ENCODE measurements at regions not wholly inside any gene's neighbourhood (a gene's known extent, or its start where the extent isn't known, plus 50 kb on each side); places are given as distances from the start of the nearest gene placed in this dataset.
A peak's percentile ranks its signal among the peaks of the same experiment; 100 is the strongest.

DNA sequence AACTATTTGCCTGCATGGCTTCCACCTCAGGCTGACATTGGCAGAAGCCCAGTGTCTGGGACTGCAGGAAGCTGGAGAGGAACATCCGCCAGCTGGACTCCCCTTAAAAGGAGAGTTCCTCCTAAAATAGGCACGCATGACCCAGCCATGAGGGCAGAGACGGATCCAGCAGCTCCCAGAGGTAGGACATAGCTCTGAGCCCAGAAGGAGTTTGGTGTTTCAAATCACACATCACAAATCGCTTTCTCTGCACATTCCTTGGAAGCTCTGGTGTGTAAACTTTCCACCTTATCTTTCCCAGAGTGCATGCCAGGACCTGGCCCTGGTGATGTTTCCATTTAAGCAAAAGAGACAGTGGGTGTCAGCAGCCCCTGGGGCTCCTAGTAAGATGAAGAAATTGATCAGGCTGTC lies 231.1 kb upstream of the CDH5 start:
- DNase-seq = no peak

DNA sequence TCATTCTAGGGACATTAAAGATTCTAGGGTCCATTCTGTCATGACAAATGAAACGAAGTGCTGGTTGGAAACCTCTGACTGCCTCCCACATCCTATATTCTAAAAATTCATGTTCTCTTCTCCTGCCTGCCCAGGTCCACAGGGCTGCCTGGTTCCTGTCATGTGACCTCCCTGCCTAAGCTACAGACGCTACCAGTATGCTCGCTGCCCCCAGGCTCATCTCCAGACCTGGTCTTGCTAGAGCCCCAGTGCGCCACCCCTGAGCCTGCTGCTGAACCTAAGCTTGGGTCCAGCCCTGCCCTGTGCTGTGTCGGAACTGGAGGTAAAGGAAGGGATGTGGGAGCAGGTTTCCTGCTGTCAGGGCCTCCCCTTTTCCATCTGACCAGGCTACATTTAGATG lies 231.6 kb upstream of the CDH5 start:
- DNase-seq = no peak

DNA sequence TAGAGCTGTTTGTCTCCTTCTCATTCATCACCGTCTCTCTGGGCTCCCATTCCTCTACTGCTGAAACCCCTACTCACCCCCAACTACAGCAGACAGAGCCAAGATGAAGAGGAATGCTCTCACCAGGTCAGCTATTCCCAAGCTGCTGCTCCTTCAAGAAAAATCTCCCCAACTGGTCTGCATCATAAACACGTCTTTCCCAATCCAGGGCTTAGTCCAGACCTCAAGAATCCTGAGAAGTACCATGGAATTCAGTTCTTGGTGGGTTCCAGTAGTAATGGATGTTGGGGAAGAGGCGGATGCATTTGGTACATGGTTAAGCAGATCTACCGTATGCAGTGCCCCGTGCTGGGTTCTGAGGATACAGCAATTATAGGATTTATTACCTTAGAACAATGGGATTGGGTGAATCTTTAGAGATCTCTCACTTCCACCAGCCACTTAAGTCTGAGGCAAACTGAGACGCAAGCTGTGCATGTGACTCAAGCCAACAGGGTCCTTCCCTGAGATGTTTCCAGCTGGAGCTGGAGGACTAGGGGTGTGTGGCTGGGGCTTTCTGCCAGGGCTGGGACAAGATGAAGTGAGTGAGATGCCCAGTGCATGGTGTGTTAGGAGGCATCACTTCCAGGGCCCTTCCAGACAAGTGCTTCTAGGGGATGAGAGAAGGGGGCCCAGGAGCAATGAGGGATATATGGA lies 232.7 kb upstream of the CDH5 start:
- DNase-seq = peak; percentile 55 to 84

DNA sequence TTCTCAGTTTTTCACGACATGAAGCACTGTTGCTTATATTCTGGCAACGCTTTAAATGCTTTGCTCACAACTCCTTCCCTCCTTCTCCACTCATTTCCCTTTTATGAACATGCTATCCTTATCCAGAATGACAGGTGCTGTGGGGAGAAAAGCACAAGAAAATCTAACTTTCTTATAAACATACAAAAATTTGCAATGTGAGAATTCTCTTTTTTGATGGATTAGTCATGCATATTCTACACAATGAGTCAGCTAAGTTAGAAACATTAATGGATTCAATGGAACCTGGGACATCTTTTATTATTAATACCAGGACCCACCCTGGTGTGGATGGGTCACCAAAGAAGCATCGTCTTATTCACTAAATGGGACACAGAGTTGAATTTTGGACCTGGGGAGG lies 234.6 kb upstream of the CDH5 start:
- DNase-seq = no peak

DNA sequence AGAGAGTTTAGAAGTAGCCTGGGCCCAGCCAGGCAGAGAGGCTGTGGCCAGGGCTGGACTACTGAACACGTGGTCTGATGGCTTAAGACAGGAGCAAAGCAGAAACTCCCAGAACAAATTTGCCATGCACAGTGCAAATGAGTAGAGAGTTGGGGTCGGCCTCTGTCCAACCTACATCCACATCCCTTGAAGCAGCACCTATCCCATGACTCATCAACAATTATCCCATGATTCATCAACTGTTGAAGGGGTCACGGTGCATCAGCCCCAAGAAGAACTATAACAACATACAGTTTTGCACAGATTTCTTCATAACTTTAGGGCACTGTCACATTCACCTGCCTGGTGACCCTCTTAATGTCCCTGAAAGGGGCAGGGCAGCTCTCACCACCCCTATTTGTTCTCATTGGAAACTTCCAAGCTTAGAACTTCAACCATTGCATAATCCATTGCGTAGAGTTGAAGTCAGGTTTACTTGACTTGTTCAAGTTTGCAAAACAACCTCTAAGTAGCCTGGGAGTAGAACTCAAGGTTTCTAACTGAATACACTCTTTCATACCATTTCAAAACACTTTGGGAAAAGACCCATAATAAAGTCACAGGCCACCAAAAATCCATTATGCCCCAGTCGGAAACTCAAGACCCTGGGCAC lies 235.2 kb upstream of the CDH5 start:
- no peak for DNase-seq

DNA sequence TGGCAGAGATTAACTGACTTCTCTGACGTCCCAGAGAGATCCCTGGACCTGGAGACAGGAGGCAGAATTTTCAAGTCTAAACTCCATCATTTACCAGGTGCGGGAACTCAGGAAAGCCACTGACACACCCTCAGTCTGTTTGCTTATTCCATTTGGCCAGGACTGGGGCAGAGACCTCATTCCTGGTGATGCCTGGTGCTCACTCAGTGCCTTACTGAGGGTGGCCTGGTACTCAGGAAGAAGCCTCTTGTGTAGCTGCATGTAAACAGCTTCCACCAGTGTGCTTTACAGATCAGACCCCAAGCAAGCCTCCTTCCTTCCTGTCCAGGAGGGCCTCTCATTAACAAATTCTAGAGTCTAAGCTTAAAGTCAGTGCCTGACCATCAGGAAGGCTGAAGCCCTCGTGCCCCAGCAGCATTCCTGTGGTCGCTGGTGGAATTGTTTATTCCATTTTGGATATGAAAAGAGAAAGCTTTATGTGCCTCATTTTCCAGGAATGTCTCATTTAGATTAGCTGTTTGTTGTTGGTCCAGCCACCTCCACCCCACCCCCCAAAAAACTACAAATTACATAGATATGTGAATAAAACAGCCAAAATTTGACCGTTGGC lies 236.1 kb upstream of the CDH5 start:
- DNase-seq = no peak

DNA sequence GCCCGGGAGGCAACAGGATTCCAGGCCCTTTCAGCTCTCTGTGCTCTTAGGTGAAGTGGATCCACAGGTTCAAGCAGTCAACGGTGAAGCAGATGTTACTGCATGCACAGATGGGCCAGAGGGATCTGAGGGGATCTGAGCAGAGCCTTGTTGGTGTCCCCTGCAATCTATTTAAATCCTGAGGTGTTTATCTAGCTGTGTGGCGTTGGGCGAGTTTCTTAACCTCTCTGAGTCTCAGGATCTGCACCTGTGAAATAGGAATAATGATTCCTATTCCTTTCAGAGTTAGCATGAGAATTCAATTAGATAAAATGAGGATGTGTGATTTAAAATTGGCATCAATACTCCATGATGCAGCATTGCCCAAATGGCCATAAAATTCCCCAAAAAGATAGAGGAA lies 237.3 kb upstream of the CDH5 start:
- DNase-seq = peak; percentile 55 to 76

DNA sequence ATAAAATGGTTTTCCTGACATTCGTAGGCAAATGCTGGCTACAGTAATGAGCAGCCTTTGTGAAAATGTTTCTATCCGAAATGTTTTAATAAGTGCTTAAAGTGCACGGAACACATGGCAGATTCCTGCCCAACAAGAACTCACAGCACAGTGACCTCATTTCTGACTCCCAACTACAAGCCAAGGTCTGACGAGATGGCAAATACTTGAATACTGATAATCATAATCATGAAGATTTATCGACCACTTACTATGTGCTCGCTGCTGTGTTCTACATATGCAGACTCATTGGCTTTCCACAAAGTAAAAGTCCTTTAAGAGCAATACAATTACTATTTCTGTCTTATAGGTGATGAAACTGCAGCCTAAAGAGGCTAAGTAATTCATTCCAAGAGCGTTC lies 238.1 kb upstream of the CDH5 start:
- DNase-seq = no peak

DNA sequence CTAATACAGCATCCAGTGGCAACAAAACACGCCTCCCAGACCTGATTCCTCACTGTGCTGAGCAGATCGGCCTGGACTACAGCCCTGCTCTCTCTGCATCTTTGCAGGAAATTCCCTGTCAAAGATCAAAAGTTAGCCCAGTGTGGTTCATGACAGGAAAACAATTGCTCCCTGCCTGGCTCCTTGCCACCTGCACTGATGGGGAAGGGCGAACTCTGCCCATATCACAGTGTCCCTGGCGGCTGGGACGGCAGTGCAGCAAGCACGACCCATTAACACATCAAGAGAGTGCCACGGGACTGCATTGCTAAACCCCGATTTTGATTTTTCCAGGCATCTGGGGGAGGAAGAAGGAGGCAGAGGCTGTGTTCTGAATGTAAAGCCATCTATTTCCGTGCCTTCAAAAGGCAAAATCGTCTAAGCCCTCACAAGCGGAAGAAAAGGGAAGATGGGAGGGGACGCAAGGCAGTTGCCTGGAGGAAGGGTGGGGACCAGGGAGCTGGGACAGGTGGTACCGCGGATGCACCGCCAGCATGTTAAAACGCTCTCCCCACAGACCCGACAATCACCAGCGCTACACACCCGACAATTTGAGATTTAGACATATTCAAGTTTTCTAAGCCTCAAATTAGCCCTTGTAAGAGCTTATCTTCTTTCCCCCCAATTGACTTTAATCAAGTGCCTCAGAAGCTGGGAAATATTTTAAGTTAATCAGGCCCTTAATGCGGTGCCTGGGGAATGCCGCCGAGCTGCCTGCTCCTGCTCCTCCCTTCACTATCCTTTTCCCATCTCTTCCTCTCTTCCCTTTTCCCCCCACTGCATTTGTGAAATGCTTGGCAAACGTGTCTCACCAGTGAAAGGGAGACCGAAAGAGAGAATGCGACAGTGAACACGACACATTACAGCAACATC lies 238.8 kb upstream of the CDH5 start:
- peak; percentile 83 to 94 for DNase-seq

DNA sequence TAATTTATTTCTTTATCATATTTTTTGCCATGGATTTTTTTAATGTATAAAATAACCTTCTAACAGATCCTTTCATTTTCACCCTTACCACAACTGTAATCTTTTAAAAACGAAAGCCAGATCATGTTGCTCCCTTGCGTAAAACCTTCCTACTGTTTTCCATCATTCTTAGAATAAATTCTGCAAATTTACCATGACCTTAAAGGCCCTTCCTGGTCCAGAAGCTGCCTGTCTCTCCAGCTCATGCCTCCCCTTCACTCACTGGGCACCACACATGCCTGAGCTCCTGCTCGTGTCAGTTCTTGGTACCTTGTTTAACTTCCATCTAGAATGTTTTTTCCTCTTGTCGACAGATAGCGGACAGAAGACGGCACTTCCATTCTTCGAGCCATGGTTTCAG lies 245.0 kb upstream of the CDH5 start:
- no peak for DNase-seq

DNA sequence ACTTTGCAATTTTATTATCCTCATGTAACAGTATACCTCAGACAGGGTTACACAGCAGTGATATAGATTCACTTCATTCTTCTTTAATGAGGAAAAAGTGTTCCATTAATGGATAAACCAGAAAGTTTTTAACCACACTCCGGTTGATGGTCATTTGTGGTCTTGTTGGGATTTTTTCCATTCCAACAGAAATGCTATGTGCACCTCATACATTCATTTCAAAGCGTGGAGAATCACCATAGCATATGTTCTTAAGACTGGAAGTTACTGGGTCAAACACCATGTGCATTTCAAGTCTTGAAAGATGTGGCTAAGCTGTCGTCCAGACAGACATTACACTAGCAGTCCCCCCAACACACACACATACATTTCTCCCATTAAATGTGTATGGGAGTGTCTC lies 245.8 kb upstream of the CDH5 start:
- DNase-seq = no peak

DNA sequence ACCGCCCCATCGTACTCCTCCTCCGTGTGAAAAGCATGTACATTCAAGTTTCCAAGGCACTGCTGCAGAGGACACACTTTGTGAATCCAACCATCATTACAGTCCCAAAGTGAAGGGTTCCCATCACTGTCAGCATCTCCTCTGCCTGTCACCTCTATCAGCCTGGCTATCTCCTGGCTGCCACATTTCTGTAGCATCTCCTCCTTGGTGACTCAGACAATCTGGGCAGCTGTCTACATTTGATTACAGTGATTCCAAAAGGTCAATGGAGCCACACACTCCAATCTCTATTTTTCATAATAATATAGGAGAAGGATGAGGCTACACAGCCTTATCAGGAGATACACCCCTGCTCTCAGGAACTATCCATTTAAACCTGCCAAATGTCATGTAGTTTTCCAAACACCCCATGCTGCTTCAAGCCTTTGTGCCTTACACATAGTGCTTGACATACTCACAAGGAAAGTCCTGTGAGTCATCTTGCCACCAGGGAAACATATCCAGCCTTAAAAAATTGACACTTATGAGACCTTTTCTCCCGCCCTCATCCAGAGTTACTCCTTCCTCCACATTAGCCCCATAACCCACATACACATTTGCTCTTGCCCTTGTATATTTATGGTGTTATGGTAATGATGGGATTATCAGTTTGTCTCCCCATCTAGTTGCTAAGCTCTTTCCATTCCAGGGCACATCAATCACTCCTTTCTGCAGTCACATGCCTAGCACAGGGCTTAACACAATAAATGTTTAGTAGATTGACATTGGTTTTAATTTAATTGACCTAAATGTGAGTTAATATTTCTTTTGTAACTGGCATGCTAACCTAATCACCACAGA lies 250.1 kb upstream of the CDH5 start:
- no peak for DNase-seq

DNA sequence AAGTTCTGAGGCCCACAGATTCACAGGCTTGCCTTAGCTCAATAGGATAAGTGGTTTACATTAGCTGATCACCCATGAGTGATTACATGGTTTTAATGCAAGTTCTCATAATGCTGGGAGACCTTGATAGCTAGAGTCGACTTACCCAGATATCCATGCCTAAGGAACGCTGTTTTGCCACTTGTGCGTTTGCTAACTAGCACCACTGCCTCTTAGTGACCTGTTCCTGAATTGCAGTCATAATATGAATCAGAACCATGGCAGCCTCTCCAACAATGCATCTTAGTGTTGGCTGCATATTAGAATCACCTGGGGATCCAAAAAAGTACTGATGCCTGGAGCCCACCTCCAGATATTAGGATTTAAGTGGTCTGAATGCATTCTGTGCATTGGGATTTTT lies 251.1 kb upstream of the CDH5 start:
- no peak for DNase-seq

DNA sequence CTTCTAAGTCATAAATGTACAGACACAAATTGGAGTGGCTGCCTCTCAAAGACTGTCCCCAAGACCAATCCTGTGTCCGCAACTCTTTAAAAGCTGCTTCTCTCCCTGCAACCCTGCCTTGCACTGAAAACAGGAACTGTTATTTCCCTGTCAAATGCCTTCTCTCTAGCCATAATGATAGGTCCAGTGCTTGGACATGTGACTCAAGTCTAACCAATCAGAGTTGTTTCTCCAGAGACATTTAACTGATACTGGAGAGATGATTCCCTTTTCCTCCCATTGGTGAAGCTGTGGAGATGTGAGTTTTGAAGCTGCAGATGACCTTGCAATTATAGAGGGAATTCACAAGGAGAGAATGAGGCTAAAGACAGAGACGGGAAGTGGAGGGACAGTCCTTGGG lies 253.3 kb upstream of the CDH5 start:
- no peak for DNase-seq

DNA sequence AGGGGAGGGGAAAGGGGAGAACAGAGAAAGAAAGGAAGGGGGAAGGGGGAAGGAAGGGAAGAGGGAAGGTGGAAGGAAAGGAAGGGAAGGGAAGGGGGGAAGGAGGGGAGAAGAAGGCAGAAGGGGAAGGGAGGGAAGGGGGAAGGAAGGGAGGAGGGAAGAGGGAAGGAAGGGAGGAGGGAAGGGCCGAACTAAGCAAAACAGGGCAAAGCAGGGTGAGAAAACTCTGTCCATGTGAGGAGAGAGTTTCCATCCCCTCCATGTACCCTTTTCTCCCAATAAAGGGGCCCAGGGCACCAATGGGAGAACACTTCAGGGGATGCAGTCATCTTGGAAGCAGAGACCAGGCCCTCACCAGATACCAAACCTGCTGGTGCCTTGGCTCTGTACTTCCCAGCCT lies 256.8 kb upstream of the CDH5 start:
- DNase-seq = no peak

DNA sequence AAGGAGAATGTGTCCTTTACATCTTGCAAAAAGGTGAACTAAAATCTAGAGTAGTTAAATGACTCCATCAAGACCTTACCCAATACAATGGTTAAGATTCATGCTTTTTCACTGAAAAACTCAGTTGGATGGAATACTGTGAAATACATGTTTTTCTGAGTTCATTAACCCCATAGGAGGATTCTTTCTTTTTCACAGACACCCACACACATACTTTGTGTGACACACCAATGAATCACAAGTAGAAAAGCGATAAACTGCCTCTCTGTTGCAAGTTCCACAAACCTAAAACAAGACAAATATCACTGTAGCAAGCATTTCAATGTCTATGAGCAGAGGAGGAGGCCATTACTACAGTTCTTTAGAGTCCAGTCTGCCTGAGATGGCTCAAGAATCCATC lies 258.8 kb upstream of the CDH5 start:
- DNase-seq = no peak

DNA sequence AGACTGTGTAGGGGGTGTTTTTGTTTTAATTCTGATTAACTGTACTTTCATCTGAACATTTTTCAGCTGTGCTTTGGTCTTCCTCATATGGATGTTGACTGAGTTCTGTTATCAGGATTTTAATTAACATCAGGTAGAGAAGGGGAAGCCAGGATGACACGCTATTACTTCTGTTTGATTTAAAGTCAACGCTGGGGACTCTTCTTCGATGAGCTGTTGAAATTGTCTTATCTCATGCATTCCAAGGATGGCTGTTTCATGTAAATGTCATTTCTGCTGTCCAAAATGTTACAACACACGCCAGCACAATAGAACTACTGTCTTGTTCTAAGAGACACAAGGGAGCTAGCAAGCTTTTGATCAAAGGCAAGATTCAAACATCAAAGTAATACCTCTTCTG lies 263.3 kb upstream of the CDH5 start:
- no peak for DNase-seq

DNA sequence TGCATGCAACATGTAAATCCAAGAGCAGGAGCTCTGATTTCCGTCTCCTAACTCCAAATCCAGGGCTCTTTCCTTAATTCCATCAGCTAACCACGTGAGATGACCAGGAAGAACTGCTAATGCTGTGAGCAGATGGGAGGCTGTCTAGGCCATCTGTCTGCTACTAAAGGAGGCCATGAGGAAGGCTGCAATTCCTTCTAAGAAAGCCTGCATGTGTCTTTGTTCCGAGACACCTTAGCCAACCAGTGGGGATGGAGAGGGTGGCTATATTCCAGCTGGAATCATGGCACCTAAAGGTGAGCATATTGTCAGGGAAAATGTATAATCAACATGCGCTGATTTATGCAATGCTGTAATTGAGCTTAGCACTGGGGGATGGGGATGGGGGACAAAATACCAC lies 267.2 kb upstream of the CDH5 start:
- DNase-seq = peak; percentile 96 to 99

DNA sequence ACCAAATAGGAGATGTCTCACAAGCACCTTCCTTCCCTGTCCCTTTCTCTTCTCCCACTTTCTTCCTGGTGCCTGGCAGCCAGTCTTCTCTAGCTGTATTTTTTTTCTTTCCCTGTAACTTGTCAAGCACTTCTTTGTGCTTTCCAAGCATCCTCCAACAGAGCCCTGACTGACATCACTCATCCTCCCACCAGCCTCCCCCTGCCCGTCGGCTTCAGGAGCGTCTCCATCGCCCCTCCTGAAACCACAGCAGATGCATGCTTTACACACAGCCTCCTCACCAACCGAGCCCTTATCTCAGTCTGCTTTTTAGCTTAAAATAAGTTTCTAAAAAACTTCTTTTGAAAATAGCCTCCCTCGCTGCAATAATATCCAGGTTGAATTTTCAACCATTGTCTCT lies 268.7 kb upstream of the CDH5 start:
- no peak for DNase-seq

DNA sequence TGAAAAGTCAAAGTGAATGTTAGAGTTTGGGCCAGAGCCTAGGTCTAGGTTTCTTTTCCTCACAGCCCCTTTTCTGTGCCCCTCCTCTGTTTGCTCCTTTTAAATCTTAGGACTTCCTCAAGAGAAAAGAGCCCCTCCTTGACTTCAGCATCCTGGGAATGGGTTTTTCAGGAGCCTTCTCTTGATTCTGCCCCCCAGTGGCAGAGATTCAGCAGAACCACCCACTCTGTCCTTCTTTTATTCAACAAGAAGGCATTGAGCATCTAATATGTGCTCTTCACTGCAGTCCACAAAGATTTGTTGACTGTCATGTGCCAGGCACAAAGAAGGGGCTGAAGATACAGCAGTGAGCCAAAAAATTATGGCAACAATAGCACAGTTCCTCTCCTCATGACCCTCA lies 270.8 kb upstream of the CDH5 start:
- no peak for DNase-seq

DNA sequence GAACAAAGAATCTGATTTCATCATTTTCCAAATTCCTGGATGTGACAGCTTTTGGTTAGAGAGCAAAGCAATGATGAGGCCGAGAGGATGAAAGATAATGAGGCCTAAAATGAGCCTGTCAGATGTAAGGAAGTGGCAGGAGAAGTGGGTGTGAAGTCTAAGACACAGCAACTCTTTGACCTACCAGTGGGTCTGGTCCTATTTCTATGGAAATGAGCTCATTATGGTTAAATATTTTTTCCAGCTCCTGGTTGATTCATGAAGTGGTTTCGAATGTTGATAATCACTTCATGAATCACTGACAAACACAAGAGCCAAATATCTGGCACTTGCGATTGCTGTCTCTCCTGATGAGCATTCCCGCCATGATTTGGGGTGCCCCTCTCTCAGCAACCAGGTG lies 273.3 kb upstream of the CDH5 start:
- no peak for DNase-seq

DNA sequence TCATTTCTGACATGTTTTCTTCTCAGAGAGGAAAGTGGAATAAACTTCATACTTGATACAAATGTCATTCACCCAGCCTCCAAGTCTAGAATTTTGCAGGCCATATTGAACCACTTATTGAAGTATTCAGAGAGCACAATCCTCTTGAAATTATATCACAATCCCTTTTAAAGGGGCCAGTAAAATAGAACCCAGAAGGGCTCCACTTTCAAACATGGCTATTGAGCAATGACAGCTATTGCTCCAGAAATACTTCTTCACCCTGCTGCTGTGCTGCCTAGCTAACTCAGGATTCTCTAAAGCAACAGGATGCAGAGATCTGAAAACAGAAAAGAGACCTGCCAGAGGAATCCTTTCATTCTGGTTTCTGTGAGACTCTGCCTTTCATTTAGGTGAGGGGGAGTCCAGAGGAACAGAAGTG lies 275.0 kb upstream of the CDH5 start:
- peak in 1 of 2 experiments; percentile 49 for DNase-seq

DNA sequence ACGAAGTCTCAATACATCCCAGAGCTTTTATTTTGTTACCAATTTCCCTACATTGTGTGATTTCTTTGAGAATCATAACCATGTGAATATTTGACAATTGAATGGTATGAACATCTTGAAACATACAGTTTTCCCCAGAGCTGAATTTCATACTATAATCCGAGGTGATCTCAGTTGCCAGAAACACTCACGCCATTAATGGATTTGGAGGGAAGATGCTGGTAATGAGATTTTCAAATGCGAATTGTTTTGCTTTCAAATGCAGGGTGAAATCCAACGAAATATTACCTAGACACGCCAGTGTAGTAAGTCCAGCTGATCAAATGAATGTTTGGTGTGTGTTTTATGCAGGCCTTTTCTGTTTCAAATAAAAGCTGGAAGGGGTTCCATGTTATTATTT lies 277.8 kb upstream of the CDH5 start:
- no peak for DNase-seq

All from NCI-H524 (cell line).